ENCODE measurements at regions not wholly inside any gene's neighbourhood (a gene's known extent, or its start where the extent isn't known, plus 50 kb on each side); places are given as distances from the start of the nearest gene placed in this dataset.

GRCh38 chr15:58330741-58331559 is 100.8 kb upstream of the LIPC start:
- no peak for DNase-seq

GRCh38 chr15:58331560-58331912 is 100.3 kb upstream of the LIPC start:
- no peak for DNase-seq

GRCh38 chr15:58331913-58332675 is 99.7 kb upstream of the LIPC start:
- DNase-seq: peak; percentile 91

- no peak for DNase-seq
Observed at GRCh38 chr15:58332676-58333400, 99.0 kb upstream of the LIPC start.

- DNase-seq: no peak
Observed at GRCh38 chr15:58334803-58335202, 97.0 kb upstream of the LIPC start.

GRCh38 chr15:58336161-58336560 is 95.6 kb upstream of the LIPC start:
- no peak for DNase-seq

- DNase-seq: no peak
Observed at GRCh38 chr15:58340176-58340575, 91.6 kb upstream of the LIPC start.

- no peak for DNase-seq
Observed at GRCh38 chr15:58342508-58342907, 89.3 kb upstream of the LIPC start.

GRCh38 chr15:58344213-58345070 is 87.3 kb upstream of the LIPC start:
- DNase-seq: no peak

GRCh38 chr15:58346361-58346760 is 85.4 kb upstream of the LIPC start:
- no peak for DNase-seq

- DNase-seq: no peak
Observed at GRCh38 chr15:58348095-58348812, 83.5 kb upstream of the LIPC start.

GRCh38 chr15:58352026-58352929 is 79.5 kb upstream of the LIPC start:
- no peak for DNase-seq

- DNase-seq: no peak
Observed at GRCh38 chr15:58355382-58355971, 76.3 kb upstream of the LIPC start.

GRCh38 chr15:58355973-58356372 is 75.8 kb upstream of the LIPC start:
- no peak for DNase-seq

GRCh38 chr15:58357529-58358476 is 74.0 kb upstream of the LIPC start:
- DNase-seq: no peak

- DNase-seq: no peak
Observed at GRCh38 chr15:58360421-58361090, 71.2 kb upstream of the LIPC start.

- no peak for DNase-seq
Observed at GRCh38 chr15:58361273-58361759, 70.5 kb upstream of the LIPC start.

GRCh38 chr15:58362262-58362922 is 69.4 kb upstream of the LIPC start:
- DNase-seq: no peak

Data from activated effector memory CD4-positive, alpha-beta T cell treated with anti-CD3 and anti-CD28 coated beads, Interleukin-2, amount 50 U/mL, for 16 hours (primary cell).